ENCODE measurements at regions not wholly inside any gene's neighbourhood (a gene's known extent, or its start where the extent isn't known, plus 50 kb on each side); places are given as distances from the start of the nearest gene placed in this dataset.

DNA sequence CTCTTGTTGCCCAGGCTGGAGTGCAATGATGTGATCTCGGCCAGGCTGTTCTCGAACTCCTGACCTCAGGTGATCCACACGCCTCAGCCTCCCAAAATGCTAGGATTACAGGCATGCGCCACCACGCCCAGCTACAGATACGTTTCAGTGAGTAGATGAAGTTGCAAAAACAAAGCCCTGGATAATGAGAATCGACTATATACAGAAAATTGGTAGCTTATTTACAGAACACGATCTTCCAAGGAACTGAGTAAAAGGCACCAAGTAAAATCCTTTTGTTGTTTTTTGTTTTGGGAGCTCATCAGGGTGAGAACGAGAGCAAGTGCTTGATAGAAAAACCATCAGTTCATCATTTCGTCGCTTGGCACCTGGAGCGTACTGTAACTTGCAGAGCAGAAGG is 62.8 kb downstream of the MYCN start:
- Histone ChIP-seq H3K27me3 (no peaks in the 10 kb centered on the region), H3K9me3 (no peaks in the 10 kb centered on the region), H3K36me3 (no peaks in the 10 kb centered on the region), H3K27ac (no peak overlapping the region), H3K4me3 (no peak overlapping the region), H3K4me1 (no peaks in the 10 kb centered on the region)
- WGBS, 2 donors = 89 to 91% methylated on average over 12 of the region's 12 CpGs
- no peak for DNase-seq
- intact Hi-C loops (cut with DNase I) = no loop called here
- TF ChIP-seq POLR2A (IDR thresholded peaks at IDR 0.05) (no peak), POLR2AphosphoS5 (IDR thresholded peaks at IDR 0.05) (no peak), CTCF (IDR thresholded peaks at IDR 0.05) (no peak), EP300 (IDR thresholded peaks at IDR 0.05) (no peak)

DNA sequence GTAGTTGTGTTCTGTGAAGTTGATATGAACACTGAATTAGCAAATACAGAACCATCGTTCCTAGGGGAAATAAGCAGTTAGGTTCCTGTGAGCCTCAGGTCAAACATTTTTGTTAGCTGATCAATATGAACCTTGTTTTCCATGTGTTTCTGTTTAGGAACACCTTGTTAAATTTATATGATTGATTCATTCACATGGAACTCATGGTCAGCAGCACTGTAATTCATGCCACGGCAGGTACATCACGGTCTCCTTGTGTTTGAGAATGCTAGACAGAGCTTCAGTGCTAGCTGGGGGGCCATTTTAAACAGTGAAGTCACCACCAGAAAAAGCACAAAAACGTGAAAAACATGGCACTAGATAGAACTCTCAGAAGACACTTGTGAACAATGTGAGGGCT is 62.2 kb downstream of the MYCN start:
- intact Hi-C loops (cut with DNase I) = no loop called here
- no peaks in the 10 kb centered on the region for H3K36me3 ChIP-seq
- H3K4me1 ChIP-seq = no peaks in the 10 kb centered on the region
- H3K4me3 ChIP-seq = no peak overlapping the region
- no peaks in the 10 kb centered on the region for H3K27me3 ChIP-seq
- WGBS, 2 donors = 88 to 95% methylated on average over 4 of the region's 4 CpGs
- TF ChIP-seq EP300 (IDR thresholded peaks at IDR 0.05) (no peak), POLR2A (IDR thresholded peaks at IDR 0.05) (no peak), CTCF (IDR thresholded peaks at IDR 0.05) (no peak), POLR2AphosphoS5 (IDR thresholded peaks at IDR 0.05) (no peak)
- DNase-seq = no peak
- no peak overlapping the region for H3K27ac ChIP-seq
- no peaks in the 10 kb centered on the region for H3K9me3 ChIP-seq

- H3K4me3 ChIP-seq = no peak overlapping the region
- DNase-seq = no peak
- 91% methylated on average over 3 of the region's 3 CpGs for WGBS, 2 donors
- H3K36me3 ChIP-seq = no peaks in the 10 kb centered on the region
- H3K27me3 ChIP-seq = no peaks in the 10 kb centered on the region
- intact Hi-C loops (cut with DNase I) = no loop called here
- no peaks in the 10 kb centered on the region for H3K4me1 ChIP-seq
- no peak overlapping the region for H3K27ac ChIP-seq
- no peaks in the 10 kb centered on the region for H3K9me3 ChIP-seq
- TF ChIP-seq EP300 (IDR thresholded peaks at IDR 0.05) (no peak), POLR2AphosphoS5 (IDR thresholded peaks at IDR 0.05) (no peak), CTCF (IDR thresholded peaks at IDR 0.05) (no peak), POLR2A (IDR thresholded peaks at IDR 0.05) (no peak)
Measured at GRCh38 chr2:16002144-16002543, 61.8 kb downstream of the MYCN start.

DNA sequence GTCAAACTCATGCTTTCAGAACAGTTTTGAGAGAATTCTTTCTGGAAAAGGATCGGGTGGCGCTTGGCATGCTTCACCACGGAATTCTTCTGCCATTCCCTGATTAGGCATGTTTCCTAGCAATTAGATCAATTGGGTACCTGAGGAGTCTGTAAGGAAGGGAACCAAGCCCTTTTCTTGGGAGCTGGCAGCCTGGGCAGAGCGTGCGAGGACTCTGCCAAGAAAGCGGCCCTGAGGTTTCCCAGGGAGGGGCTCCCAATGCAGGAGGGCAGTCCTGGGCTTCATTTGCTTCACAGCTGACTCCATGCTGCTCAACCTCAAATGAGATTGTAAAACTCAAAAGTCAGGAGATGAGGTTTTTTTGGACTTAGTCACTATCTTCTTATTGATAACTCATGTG is 60.3 kb downstream of the MYCN start:
- Histone ChIP-seq H3K9me3 (no peaks in the 10 kb centered on the region), H3K36me3 (no peaks in the 10 kb centered on the region), H3K4me1 (no peaks in the 10 kb centered on the region), H3K4me3 (no peak overlapping the region), H3K27ac (no peak overlapping the region), H3K27me3 (no peaks in the 10 kb centered on the region)
- no peak for TF ChIP-seq EP300 (IDR thresholded peaks at IDR 0.05)
- no peak for TF ChIP-seq POLR2A (IDR thresholded peaks at IDR 0.05)
- TF ChIP-seq CTCF (IDR thresholded peaks at IDR 0.05) = no peak
- no peak for TF ChIP-seq POLR2AphosphoS5 (IDR thresholded peaks at IDR 0.05)
- DNase-seq = no peak
- 85 to 94% methylated on average over 6 of the region's 6 CpGs for WGBS, 2 donors
- intact Hi-C loops (cut with DNase I) = no loop called here

Measured in sigmoid colon (tissue), 6 donors.